Transverse colon (tissue), 4 donors: ENCODE measurements at regions not wholly inside any gene's neighbourhood (a gene's known extent, or its start where the extent isn't known, plus 50 kb on each side); places are given as distances from the start of the nearest gene placed in this dataset.

Experiments
- EP300 ChIP-seq: sonication (generic); formaldehyde crosslinking; IDR thresholded peaks from one replicate; pipeline ENCODE4 v1.6.1; 2017; ENCODE audit warnings: antibody characterized with exemption, low read depth
- POLR2A ChIP-seq: fragments of 450-650 bp; IDR thresholded peaks from one replicate; pipeline ENCODE4 v1.6.1; 2016; ENCODE audit warnings: antibody characterized with exemption, mild to moderate bottlenecking, moderate library complexity
- POLR2AphosphoS5 ChIP-seq, 3 donors: sonication (generic); formaldehyde crosslinking; IDR thresholded peaks; one replicate each; pipeline ENCODE4 v1.6.1; 2016; ENCODE audit warnings: antibody characterized with exemption in 3 of 3
- TF ChIP-seq, protein P1 (sequence below), 5 experiments: fragments of 200-600 bp in 3 of 5; fragments of 450-650 bp in 2 of 5; sonication (generic) in 3 of 5; IDR thresholded peaks; 1 replicate in 2 of 5; 2 replicates in 3 of 5; pipeline ENCODE4 v1.5.1; 2016 to 2017; ENCODE audit warnings: antibody characterized with exemption in 5 of 5, inconsistent platforms in 3 of 5, mild to moderate bottlenecking in 2 of 5, moderate library complexity in 1 of 5

GRCh38 chr6:144471986-144472385 lies 186.9 kb downstream of the UTRN start:
- TF ChIP-seq, protein P1, sequence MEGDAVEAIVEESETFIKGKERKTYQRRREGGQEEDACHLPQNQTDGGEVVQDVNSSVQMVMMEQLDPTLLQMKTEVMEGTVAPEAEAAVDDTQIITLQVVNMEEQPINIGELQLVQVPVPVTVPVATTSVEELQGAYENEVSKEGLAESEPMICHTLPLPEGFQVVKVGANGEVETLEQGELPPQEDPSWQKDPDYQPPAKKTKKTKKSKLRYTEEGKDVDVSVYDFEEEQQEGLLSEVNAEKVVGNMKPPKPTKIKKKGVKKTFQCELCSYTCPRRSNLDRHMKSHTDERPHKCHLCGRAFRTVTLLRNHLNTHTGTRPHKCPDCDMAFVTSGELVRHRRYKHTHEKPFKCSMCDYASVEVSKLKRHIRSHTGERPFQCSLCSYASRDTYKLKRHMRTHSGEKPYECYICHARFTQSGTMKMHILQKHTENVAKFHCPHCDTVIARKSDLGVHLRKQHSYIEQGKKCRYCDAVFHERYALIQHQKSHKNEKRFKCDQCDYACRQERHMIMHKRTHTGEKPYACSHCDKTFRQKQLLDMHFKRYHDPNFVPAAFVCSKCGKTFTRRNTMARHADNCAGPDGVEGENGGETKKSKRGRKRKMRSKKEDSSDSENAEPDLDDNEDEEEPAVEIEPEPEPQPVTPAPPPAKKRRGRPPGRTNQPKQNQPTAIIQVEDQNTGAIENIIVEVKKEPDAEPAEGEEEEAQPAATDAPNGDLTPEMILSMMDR (IDR thresholded peaks at IDR 0.05), result no peak
- TF ChIP-seq EP300, result no peak
- TF ChIP-seq POLR2A, result no peak
- TF ChIP-seq POLR2AphosphoS5 (IDR thresholded peaks at IDR 0.05), result no peak
